ENCODE measurements at regions not wholly inside any gene's neighbourhood (a gene's known extent, or its start where the extent isn't known, plus 50 kb on each side); places are given as distances from the start of the nearest gene placed in this dataset.

GRCh38 chr12:126157575-126157966, 1092.3 kb downstream of the AACS start:
- no peak for TF ChIP-seq GATA3 (IDR thresholded peaks at IDR 0.05; ENCODE audit: low read depth, low read length)
- TF ChIP-seq GATA2 (IDR thresholded peaks at IDR 0.05; ENCODE audit: low read depth, low read length) = no peak

Data from SH-SY5Y (cell line).